Upper lobe of right lung (tissue), 1 donor: ENCODE measurements at regions not wholly inside any gene's neighbourhood (a gene's known extent, or its start where the extent isn't known, plus 50 kb on each side); places are given as distances from the start of the nearest gene placed in this dataset.
"Not testable (repeated sequence)": the region's sequence is repeated elsewhere in the genome, so short reads cannot be mapped to it uniquely, and the experiment has no call there.

ENCODE experiments used
- ATAC-seq: fragments of 200-7000 bp; cut with Tn5 transposase; one replicate; pipeline ENCODE4 v1.9.1; 2020; ENCODE audit warnings: mild to moderate bottlenecking, moderate library complexity
- DNase-seq: peaks from one replicate; pipeline ENCODE4 v3.0.0-alpha.2; 2020
- H3K27ac ChIP-seq: fragments of 200-600 bp; one replicate; pipeline ENCODE4 v1.8.0; 2022
- H3K27me3 ChIP-seq: fragments of 200-600 bp; one replicate; pipeline ENCODE4 v1.8.0; 2022; ENCODE audit warnings: mild to moderate bottlenecking
- H3K36me3 ChIP-seq: fragments of 200-600 bp; one replicate; pipeline ENCODE4 v1.8.0; 2022
- H3K4me1 ChIP-seq: fragments of 200-600 bp; one replicate; pipeline ENCODE4 v1.8.0; 2022
- H3K4me3 ChIP-seq: fragments of 200-600 bp; one replicate; pipeline ENCODE4 v1.8.0; 2022; ENCODE audit warnings: mild to moderate bottlenecking
- H3K9me3 ChIP-seq: fragments of 200-600 bp; one replicate; pipeline ENCODE4 v1.8.0; 2022
- intact Hi-C: fragments of 100-400 bp; cut with DNase I; formaldehyde crosslinking; loops from one replicate; pipeline ENCODE4 v1.11.0; 2022
- TF ChIP-seq, protein P1 (sequence below): fragments of 200-600 bp; IDR thresholded peaks from one replicate; pipeline ENCODE4 v1.8.0; 2022; ENCODE audit warnings: antibody characterized with exemption
- donor health status: DM: no; HTN: yes; CAD: no; lungs with severe emphysema.

DNA sequence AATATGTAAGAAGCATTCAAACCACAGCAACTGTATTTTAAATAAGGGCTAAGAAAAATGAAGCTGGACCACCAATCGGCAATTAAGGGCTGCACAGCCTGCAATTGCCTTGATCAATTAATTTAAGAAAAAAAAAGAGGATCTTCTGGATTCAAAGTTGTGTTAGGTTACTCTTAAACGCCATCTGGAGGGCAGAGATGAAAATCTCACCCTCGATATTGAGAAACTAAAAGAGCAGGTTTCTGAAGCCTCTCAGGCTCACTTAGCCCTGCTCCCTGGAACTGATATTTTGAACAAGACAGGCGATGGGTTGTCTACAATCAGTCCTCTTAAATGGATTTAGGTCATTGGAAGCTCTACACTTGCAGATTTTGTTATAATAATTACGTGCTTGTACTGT lies 579.4 kb downstream of the GRXCR1 start:
- H3K4me3 ChIP-seq: no peak overlapping the region
- ATAC-seq (no peak), DNase-seq (no peak)
- no peaks in the 10 kb centered on the region for H3K4me1 ChIP-seq
- no peaks in the 10 kb centered on the region for H3K27me3 ChIP-seq
- H3K36me3 ChIP-seq: no peaks in the 10 kb centered on the region
- peaks cover 21% of the 10 kb centered on the region for H3K9me3 ChIP-seq
- H3K27ac ChIP-seq: no peak overlapping the region
- intact Hi-C loops: no loop called here
- TF ChIP-seq, protein P1, sequence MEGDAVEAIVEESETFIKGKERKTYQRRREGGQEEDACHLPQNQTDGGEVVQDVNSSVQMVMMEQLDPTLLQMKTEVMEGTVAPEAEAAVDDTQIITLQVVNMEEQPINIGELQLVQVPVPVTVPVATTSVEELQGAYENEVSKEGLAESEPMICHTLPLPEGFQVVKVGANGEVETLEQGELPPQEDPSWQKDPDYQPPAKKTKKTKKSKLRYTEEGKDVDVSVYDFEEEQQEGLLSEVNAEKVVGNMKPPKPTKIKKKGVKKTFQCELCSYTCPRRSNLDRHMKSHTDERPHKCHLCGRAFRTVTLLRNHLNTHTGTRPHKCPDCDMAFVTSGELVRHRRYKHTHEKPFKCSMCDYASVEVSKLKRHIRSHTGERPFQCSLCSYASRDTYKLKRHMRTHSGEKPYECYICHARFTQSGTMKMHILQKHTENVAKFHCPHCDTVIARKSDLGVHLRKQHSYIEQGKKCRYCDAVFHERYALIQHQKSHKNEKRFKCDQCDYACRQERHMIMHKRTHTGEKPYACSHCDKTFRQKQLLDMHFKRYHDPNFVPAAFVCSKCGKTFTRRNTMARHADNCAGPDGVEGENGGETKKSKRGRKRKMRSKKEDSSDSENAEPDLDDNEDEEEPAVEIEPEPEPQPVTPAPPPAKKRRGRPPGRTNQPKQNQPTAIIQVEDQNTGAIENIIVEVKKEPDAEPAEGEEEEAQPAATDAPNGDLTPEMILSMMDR: no peak

DNA sequence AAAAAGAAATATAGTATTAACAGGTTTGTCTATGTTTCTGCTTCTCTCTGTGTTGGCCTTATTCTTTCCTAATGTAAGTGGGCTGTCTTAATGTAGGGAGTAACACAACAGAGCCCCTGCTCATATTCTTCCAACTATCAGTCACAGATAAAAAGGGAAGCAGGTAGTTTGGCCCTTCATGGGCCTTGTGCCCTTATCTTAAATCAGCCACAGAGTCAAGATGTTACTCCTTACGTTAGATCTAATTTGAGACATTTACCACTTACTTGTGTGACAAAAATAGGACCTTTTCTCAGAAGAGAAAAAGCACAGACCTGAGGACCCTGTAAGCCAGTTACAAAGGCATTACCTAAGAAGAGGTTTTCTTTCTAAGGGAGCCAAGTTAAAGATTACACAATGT lies 589.0 kb downstream of the GRXCR1 start:
- intact Hi-C loops: no loop called here
- Histone ChIP-seq H3K4me3 (no peak overlapping the region), H3K9me3 (no peaks in the 10 kb centered on the region), H3K27me3 (no peaks in the 10 kb centered on the region), H3K4me1 (no peaks in the 10 kb centered on the region), H3K27ac (no peak overlapping the region), H3K36me3 (no peaks in the 10 kb centered on the region)
- DNase-seq (no peak), ATAC-seq (no peak)
- TF ChIP-seq, protein P1: no peak

DNA sequence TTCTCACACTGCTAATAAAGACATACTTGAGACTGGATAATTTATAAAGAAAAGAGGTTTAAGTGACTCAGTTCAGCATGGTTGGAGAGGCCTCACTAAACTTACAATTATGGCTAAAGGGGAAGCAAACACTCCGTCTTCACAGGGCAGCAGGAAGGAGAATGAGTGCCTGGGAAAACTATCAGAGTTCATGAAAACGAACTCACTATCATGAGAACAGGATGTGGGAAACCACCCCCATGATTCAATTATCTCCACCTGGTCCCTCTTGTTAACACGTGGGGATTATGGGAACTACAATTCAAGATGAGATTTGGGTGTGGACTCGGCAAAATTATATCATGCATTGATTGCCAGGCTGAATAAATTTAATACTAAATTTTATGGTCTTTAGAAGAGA lies 592.7 kb downstream of the GRXCR1 start:
- no peak for ATAC-seq
- Histone ChIP-seq H3K27me3 (no peaks in the 10 kb centered on the region), H3K9me3 (peaks cover 6% of the 10 kb centered on the region), H3K36me3 (no peaks in the 10 kb centered on the region), H3K4me3 (no peak overlapping the region), H3K4me1 (no peaks in the 10 kb centered on the region), H3K27ac (no peak overlapping the region)
- intact Hi-C loops: no loop called here
- no peak for DNase-seq
- TF ChIP-seq, protein P1: no peak

DNA sequence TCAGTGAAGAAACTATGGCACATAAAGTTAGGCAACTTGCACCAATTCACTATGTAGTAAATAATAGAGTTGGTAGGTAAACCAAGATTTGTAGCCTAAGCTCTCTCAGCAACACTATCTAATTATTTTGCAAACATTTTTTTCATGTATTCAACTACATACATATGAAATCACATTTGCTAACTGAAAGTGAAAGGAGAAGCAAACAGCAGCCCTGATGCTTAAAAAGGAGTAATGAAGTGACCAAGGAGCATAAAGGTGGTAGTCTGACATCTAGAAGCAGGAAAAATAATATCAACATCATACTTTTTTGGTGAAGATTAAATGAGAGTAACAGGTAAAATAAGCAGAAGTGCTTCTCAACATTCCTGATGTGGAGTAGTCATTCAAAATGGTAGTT lies 603.7 kb downstream of the GRXCR1 start:
- Histone ChIP-seq H3K4me3 (no peak overlapping the region), H3K4me1 (no peaks in the 10 kb centered on the region), H3K27me3 (no peaks in the 10 kb centered on the region), H3K36me3 (no peaks in the 10 kb centered on the region), H3K9me3 (no peaks in the 10 kb centered on the region), H3K27ac (no peak overlapping the region)
- TF ChIP-seq, protein P1: no peak
- ATAC-seq (no peak), DNase-seq (no peak)
- intact Hi-C loops: no loop called here

DNA sequence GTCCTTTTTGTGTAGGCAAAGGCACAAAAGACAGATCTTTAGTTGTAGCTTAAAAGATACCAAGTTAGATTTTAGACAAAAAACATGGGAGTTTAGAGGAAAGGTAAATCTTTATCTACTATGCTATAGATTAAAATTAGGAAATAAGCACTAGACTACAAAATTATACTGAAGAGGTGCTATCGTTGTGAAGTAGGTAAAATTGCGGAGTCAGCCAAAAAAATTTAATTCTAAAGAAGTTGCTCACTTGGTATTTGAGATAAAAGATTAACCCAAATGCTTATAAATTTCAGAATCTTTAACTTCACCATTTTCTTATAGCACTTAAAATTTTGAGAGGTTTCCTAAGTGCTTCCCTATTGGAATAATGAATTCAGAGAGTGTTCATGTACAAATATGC lies 604.1 kb downstream of the GRXCR1 start:
- DNase-seq: no peak

DNA sequence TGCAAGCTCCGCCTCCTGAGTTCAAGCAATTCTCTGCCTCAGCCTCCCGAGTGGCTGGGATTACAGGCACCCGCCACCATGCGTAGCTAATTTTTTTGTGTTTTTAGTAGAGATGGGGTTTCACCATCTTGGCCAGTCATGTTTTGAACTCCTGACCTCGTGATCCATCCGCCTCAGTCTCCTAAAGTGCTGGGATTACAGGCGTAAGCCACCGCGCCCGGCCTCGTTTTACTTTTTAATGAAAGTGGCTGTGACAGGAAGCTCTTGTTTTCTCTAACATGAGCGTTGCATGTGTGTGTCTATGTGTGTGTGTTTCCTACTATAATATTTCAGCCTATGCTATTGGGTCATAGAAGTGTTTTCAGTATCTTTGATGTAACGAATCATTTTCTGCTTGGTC lies 613.3 kb downstream of the GRXCR1 start:
- intact Hi-C loops, H3K27ac ChIP-seq, H3K9me3 ChIP-seq, DNase-seq, H3K27me3 ChIP-seq, ATAC-seq, H3K36me3 ChIP-seq, H3K4me1 ChIP-seq, H3K4me3 ChIP-seq: not testable (repeated sequence)

More for the DNA sequence above, 604.1 kb downstream of the GRXCR1 start:
- TF ChIP-seq, protein P1: no peak
- Histone ChIP-seq H3K36me3 (no peaks in the 10 kb centered on the region), H3K4me1 (no peaks in the 10 kb centered on the region), H3K27ac (no peak overlapping the region), H3K9me3 (no peaks in the 10 kb centered on the region), H3K27me3 (no peaks in the 10 kb centered on the region), H3K4me3 (no peak overlapping the region)
- intact Hi-C loops: no loop called here
- no peak for ATAC-seq
